Ovary (tissue), 7 donors: ENCODE measurements at regions not wholly inside any gene's neighbourhood (a gene's known extent, or its start where the extent isn't known, plus 50 kb on each side); places are given as distances from the start of the nearest gene placed in this dataset.

Experiments used
- DNase-seq, 5 donors: peaks; one replicate each; pipeline ENCODE4 v3.0.0-alpha.2; 2019 to 2020
- H3K27ac ChIP-seq, 2 donors: fragments of 200-600 bp; one replicate each; pipeline versions ENCODE4 v1.5.1 to v1.8.0; 2019 to 2022
- H3K27me3 ChIP-seq: fragments of 200-600 bp; one replicate; pipeline ENCODE4 v1.8.0; 2022
- H3K36me3 ChIP-seq: fragments of 200-600 bp; sonication (generic); one replicate; pipeline ENCODE4 v1.5.1; 2019
- H3K4me1 ChIP-seq: one replicate; pipeline ENCODE4 v1.8.1; 2013; ENCODE audit warnings: mild to moderate bottlenecking, moderate library complexity; ENCODE audit not compliant: insufficient read depth
- H3K4me3 ChIP-seq: fragments of 200-600 bp; sonication (generic); one replicate; pipeline ENCODE4 v1.5.1; 2017
- H3K9me3 ChIP-seq, 2 donors: fragments of 200-600 bp in 1 of 2; sonication (generic) in 1 of 2; one replicate each; pipeline versions ENCODE4 v1.5.1 to v1.8.1; 2013 to 2019; ENCODE audit warnings: mild to moderate bottlenecking in 1 of 2, moderate library complexity in 1 of 2
- CTCF ChIP-seq, 3 donors: fragments of 450-650 bp in 2 of 3; fragments of 200-600 bp in 1 of 3; IDR thresholded peaks; one replicate each; pipeline versions ENCODE4 v1.5.1 to v1.8.0; 2016 to 2022; ENCODE audit warnings: antibody characterized with exemption in 3 of 3, mild to moderate bottlenecking in 1 of 3
- EP300 ChIP-seq: sonication (generic); formaldehyde crosslinking; IDR thresholded peaks from one replicate; pipeline ENCODE4 v1.6.1; 2017; ENCODE audit warnings: antibody characterized with exemption
- POLR2A ChIP-seq: fragments of 450-650 bp; IDR thresholded peaks from one replicate; pipeline ENCODE4 v1.6.1; 2017; ENCODE audit warnings: antibody characterized with exemption, mild to moderate bottlenecking, moderate library complexity
- WGBS, 3 donors: extraction: QIAGEN DNeasy Blood & Tissue Kit in 1 of 3; methylation state at CpG; one replicate each; pipeline versions ENCODE4 v1.1.5 to v1.1.7; 2013 to 2017; 5-methylcytosine and 5-hydroxymethylcytosine counted together
- intact Hi-C, 4 donors: fragments of 100-400 bp; cut with DNase I; formaldehyde crosslinking; loops; one replicate each; pipeline versions ENCODE4 v1.11.0 to v1.15.1; 2022 to 2023
- donor health status: DM: no; HTN: no; CAD: no; lungs with moderate emphysema.
- donor health status: DM: no; HTN: no; CAD: no.
- donor health status: Bipolar disorder and iron deficiency.
- donor health status: DM: no; HTN: no; CAD: no.
- donor health status: DM: yes; HTN: yes; CAD: no.

- Histone ChIP-seq H3K27me3 (no peaks in the 10 kb centered on the region), H3K4me1 (peaks cover 2% of the 10 kb centered on the region), H3K27ac (no peak overlapping the region), H3K36me3 (no peaks in the 10 kb centered on the region), H3K4me3 (no peak overlapping the region), H3K9me3 (no peaks in the 10 kb centered on the region)
- intact Hi-C loops, result loop anchor here in 1 of 4 donors (10.0 kb wide), 1 partner anchor 107 kb away; no protein-coding TSS in a partner anchor
- DNase-seq, result no peak
- 96 to 97% (median 97%) methylated on average over 7 of the region's 7 CpGs for WGBS, 3 donors
- no peak for TF ChIP-seq EP300
- TF ChIP-seq CTCF (IDR thresholded peaks at IDR 0.05), result no peak
- TF ChIP-seq POLR2A, result no peak
These were observed 56.4 kb upstream of the STK38L start for GRCh38 chr12:27187697-27188096.

- H3K27ac ChIP-seq, result no peak overlapping the region
- H3K4me3 ChIP-seq, result no peak overlapping the region
- H3K27me3 ChIP-seq, result no peaks in the 10 kb centered on the region
- DNase-seq, result no peak
- no peaks in the 10 kb centered on the region for H3K9me3 ChIP-seq
- H3K36me3 ChIP-seq, result no peaks in the 10 kb centered on the region
- intact Hi-C loops, result no loop called here
- WGBS, 3 donors, result 9 to 10% (median 9%) methylated on average over 2 of the region's 2 CpGs
- H3K4me1 ChIP-seq, result peaks cover 2% of the 10 kb centered on the region
- no peak for TF ChIP-seq POLR2A
- no peak for TF ChIP-seq CTCF (IDR thresholded peaks at IDR 0.05)
- TF ChIP-seq EP300, result no peak
These were observed 53.3 kb upstream of the STK38L start for GRCh38 chr12:27190761-27191160.

GRCh38 chr12:27191531-27191930 is 52.6 kb upstream of the STK38L start:
- H3K4me3 ChIP-seq, result no peak overlapping the region
- H3K27ac ChIP-seq, result no peak overlapping the region
- 97 to 100% (median 98%) methylated on average over 2 of the region's 2 CpGs for WGBS, 3 donors
- intact Hi-C loops, result no loop called here
- TF ChIP-seq CTCF (IDR thresholded peaks at IDR 0.05) (no peak), EP300 (no peak), POLR2A (no peak)
- H3K4me1 ChIP-seq, result peaks cover 2% of the 10 kb centered on the region
- no peak for DNase-seq
- no peaks in the 10 kb centered on the region for H3K9me3 ChIP-seq
- H3K36me3 ChIP-seq, result no peaks in the 10 kb centered on the region
- no peaks in the 10 kb centered on the region for H3K27me3 ChIP-seq

- H3K4me3 ChIP-seq, result no peak overlapping the region
- TF ChIP-seq EP300 (no peak), CTCF (IDR thresholded peaks at IDR 0.05) (no peak), POLR2A (no peak)
- H3K27ac ChIP-seq, result no peak overlapping the region
- DNase-seq, result no peak
- no peaks in the 10 kb centered on the region for H3K27me3 ChIP-seq
- H3K4me1 ChIP-seq, result peaks cover 2% of the 10 kb centered on the region
- H3K36me3 ChIP-seq, result no peaks in the 10 kb centered on the region
- WGBS, 3 donors, result 94 to 97% (median 94%) methylated on average over 5 of the region's 5 CpGs
- H3K9me3 ChIP-seq, result no peaks in the 10 kb centered on the region
- intact Hi-C loops, result no loop called here
These were observed 51.8 kb upstream of the STK38L start for GRCh38 chr12:27192118-27192802.
